PC-9 (cell line): ENCODE measurements at regions not wholly inside any gene's neighbourhood (a gene's known extent, or its start where the extent isn't known, plus 50 kb on each side); places are given as distances from the start of the nearest gene placed in this dataset.

Source experiments
- BruUV-seq: library from RNA; stranded (reverse); fragments of 400-500 nt; replicated peaks from 2 replicates; lab custom pipeline; 2021; lab: Mats Ljungman, UMichigan
- CTCF ChIA-PET: fragments of 300-600 bp; sonication (Branson Sonifier 250); formaldehyde crosslinking; loops from one replicate; lab custom pipeline; 2022; ENCODE audit warnings: antibody characterized with exemption; lab: Charles Lee
- POLR2A ChIA-PET: fragments of 300-600 bp; sonication (Branson Sonifier 250); formaldehyde crosslinking; loops from one replicate; lab custom pipeline; 2022; ENCODE audit warnings: antibody characterized with exemption; ENCODE audit not compliant: unreplicated experiment; lab: Charles Lee
- DNase-seq, 2 experiments: peaks; one replicate each; pipeline versions ENCODE4 v3.0.0 to v3.0.0-alpha.2; 2015 to 2022; ENCODE audit warnings: mixed read lengths in 1 of 2
- H2AFZ ChIP-seq: fragments of 200-600 bp; sonication (generic); 2 replicates; pipeline ENCODE4 v1.8.1; 2017; ENCODE audit warnings: antibody characterized with exemption
- H3F3A ChIP-seq: fragments of 200-600 bp; sonication (generic); 2 replicates; pipeline ENCODE4 v1.8.1; 2017; ENCODE audit warnings: antibody characterized with exemption, mild to moderate bottlenecking, low read depth; ENCODE audit not compliant: insufficient read depth
- H3K27ac ChIP-seq: fragments of 200-600 bp; sonication (generic); 2 replicates; pipeline ENCODE4 v1.6.1; 2016; ENCODE audit warnings: mixed run types
- H3K27me3 ChIP-seq: fragments of 200-600 bp; sonication (generic); 2 replicates; pipeline ENCODE4 v1.6.1; 2016; ENCODE audit warnings: low read depth, mixed run types; ENCODE audit not compliant: insufficient read depth
- H3K36me3 ChIP-seq: fragments of 200-600 bp; sonication (generic); 2 replicates; pipeline ENCODE4 v1.6.1; 2016; ENCODE audit warnings: low read depth, mixed run types
- H3K4me1 ChIP-seq: fragments of 200-600 bp; sonication (generic); replicated peaks from 2 replicates; pipeline ENCODE4 v1.6.1; 2016; ENCODE audit warnings: mixed run types; ENCODE audit not compliant: insufficient read depth
- H3K4me2 ChIP-seq: fragments of 200-600 bp; sonication (generic); 2 replicates; pipeline ENCODE4 v1.6.1; 2017; ENCODE audit warnings: mixed run types
- H3K4me3 ChIP-seq: fragments of 200-600 bp; sonication (generic); 2 replicates; pipeline ENCODE4 v1.6.1; 2016; ENCODE audit warnings: mixed run types
- H3K79me2 ChIP-seq: fragments of 200-600 bp; sonication (generic); 2 replicates; pipeline ENCODE4 v1.6.1; 2017; ENCODE audit warnings: low read depth, mixed run types
- H3K9me2 ChIP-seq: fragments of 200-600 bp; sonication (generic); 2 replicates; pipeline ENCODE4 v1.8.1; 2017; ENCODE audit warnings: mild to moderate bottlenecking; ENCODE audit not compliant: insufficient read depth
- H3K9me3 ChIP-seq: fragments of 200-600 bp; sonication (generic); 2 replicates; pipeline ENCODE4 v1.8.1; 2016; ENCODE audit warnings: low read depth; ENCODE audit not compliant: insufficient read depth
- H4K20me1 ChIP-seq: fragments of 200-600 bp; sonication (generic); 2 replicates; pipeline ENCODE4 v1.8.1; 2017; ENCODE audit not compliant: insufficient read depth
- EZH2 ChIP-seq: fragments of 200-600 bp; sonication (generic); IDR thresholded peaks from 2 replicates; pipeline ENCODE4 v1.8.0; 2017; ENCODE audit warnings: antibody characterized with exemption, low read depth
- intact Hi-C: fragments of 100-400 bp; cut with micrococcal nuclease; formaldehyde crosslinking; loops from one replicate; pipeline ENCODE4 v1.10.0; 2022; ENCODE audit not compliant: unreplicated experiment
- TF ChIP-seq, protein P1 (sequence below): fragments of 200-600 bp; sonication (generic); conservative IDR thresholded peaks from 2 replicates; pipeline ENCODE4 v1.6.1; 2017; ENCODE audit warnings: mixed run types, antibody characterized with exemption, mild to moderate bottlenecking, moderate library complexity

- no peak for TF ChIP-seq EZH2
- TF ChIP-seq, protein P1, sequence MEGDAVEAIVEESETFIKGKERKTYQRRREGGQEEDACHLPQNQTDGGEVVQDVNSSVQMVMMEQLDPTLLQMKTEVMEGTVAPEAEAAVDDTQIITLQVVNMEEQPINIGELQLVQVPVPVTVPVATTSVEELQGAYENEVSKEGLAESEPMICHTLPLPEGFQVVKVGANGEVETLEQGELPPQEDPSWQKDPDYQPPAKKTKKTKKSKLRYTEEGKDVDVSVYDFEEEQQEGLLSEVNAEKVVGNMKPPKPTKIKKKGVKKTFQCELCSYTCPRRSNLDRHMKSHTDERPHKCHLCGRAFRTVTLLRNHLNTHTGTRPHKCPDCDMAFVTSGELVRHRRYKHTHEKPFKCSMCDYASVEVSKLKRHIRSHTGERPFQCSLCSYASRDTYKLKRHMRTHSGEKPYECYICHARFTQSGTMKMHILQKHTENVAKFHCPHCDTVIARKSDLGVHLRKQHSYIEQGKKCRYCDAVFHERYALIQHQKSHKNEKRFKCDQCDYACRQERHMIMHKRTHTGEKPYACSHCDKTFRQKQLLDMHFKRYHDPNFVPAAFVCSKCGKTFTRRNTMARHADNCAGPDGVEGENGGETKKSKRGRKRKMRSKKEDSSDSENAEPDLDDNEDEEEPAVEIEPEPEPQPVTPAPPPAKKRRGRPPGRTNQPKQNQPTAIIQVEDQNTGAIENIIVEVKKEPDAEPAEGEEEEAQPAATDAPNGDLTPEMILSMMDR, result no peak
- ChIA-PET POLR2A (no interaction called here), CTCF (interaction anchor here (2.2 kb wide), 1 partner anchor 118 kb away, joined by 5 read pairs; no protein-coding TSS in a partner anchor)
- Histone ChIP-seq H3K4me3 (no peak overlapping the region), H3F3A (no peaks in the 10 kb centered on the region), H3K36me3 (no peaks in the 10 kb centered on the region), H3K4me2 (no peak overlapping the region), H4K20me1 (no peaks in the 10 kb centered on the region; the same call in 1 of the 2 replicates), H3K9me3 (no peaks in the 10 kb centered on the region), H3K27ac (no peak overlapping the region), H3K79me2 (no peaks in the 10 kb centered on the region), H2AFZ (no peak overlapping the region), H3K27me3 (no peaks in the 10 kb centered on the region), H3K9me2 (no peaks in the 10 kb centered on the region), H3K4me1 (peaks cover 15% of the 10 kb centered on the region)
- no TSS peak for BruUV-seq
- DNase-seq, result no peak
- intact Hi-C loops, result no loop called here
Observed at GRCh38 chr7:88361357-88361756, 54.7 kb upstream of the STEAP4 start.

GRCh38 chr7:88358881-88359280 is 52.2 kb upstream of the STEAP4 start:
- no TSS peak for BruUV-seq
- Histone ChIP-seq H3K9me2 (no peaks in the 10 kb centered on the region), H3K9me3 (no peaks in the 10 kb centered on the region), H4K20me1 (no peaks in the 10 kb centered on the region; the same call in 1 of the 2 replicates), H3K4me2 (no peak overlapping the region), H3K36me3 (no peaks in the 10 kb centered on the region), H3K4me3 (no peak overlapping the region), H3K27me3 (no peaks in the 10 kb centered on the region), H2AFZ (no peak overlapping the region), H3K27ac (no peak overlapping the region), H3K4me1 (peaks cover 15% of the 10 kb centered on the region), H3F3A (no peaks in the 10 kb centered on the region), H3K79me2 (no peaks in the 10 kb centered on the region)
- intact Hi-C loops, result loop anchor here (1.0 to 5.0 kb wide), 3 partner anchors 52 to 116 kb away; partner anchors contain the start of gene STEAP4
- CTCF ChIA-PET, result interaction anchor here (0.5 to 2.7 kb wide), 4 partner anchors 8 to 120 kb away, joined by 4 to 52 read pairs (median 4); no protein-coding TSS in a partner anchor
- POLR2A ChIA-PET, result interaction anchor here (0.5 kb wide), 1 partner anchor 104 kb away, joined by 9 read pairs; no protein-coding TSS in a partner anchor
- TF ChIP-seq, protein P1, result no peak
- no peak for TF ChIP-seq EZH2
- no peak for DNase-seq

- Histone ChIP-seq H3K27ac (no peak overlapping the region), H3F3A (no peaks in the 10 kb centered on the region), H4K20me1 (no peaks in the 10 kb centered on the region; the same call in 1 of the 2 replicates), H3K9me3 (no peaks in the 10 kb centered on the region), H3K27me3 (no peaks in the 10 kb centered on the region), H3K4me3 (no peak overlapping the region), H3K36me3 (no peaks in the 10 kb centered on the region), H3K9me2 (no peaks in the 10 kb centered on the region), H3K4me2 (no peak overlapping the region), H2AFZ (no peak overlapping the region), H3K4me1 (peaks cover 15% of the 10 kb centered on the region), H3K79me2 (no peaks in the 10 kb centered on the region)
- TF ChIP-seq, protein P1, result no peak
- TF ChIP-seq EZH2, result no peak
- CTCF ChIA-PET, result interaction anchor here (1.2 to 2.7 kb wide), 2 partner anchors 9 to 115 kb away, joined by 4 to 52 read pairs; no protein-coding TSS in a partner anchor
- no TSS peak for BruUV-seq
- no peak for DNase-seq
- POLR2A ChIA-PET, result no interaction called here
- intact Hi-C loops, result loop anchor here (1.0 to 5.0 kb wide), 3 partner anchors 51 to 115 kb away; partner anchors contain the start of gene STEAP4
Observed at GRCh38 chr7:88358526-88358838, 51.8 kb upstream of the STEAP4 start.
